ENCODE measurements at regions not wholly inside any gene's neighbourhood (a gene's known extent, or its start where the extent isn't known, plus 50 kb on each side); places are given as distances from the start of the nearest gene placed in this dataset.
"Not testable (repeated sequence)": the region's sequence is repeated elsewhere in the genome, so short reads cannot be mapped to it uniquely, and the experiment has no call there.

- no peak for DNase-seq
Measured at GRCh38 chr2:147040298-147041120, 804.3 kb upstream of the ACVR2A start.

GRCh38 chr2:147037048-147037447, 807.8 kb upstream of the ACVR2A start:
- DNase-seq = no peak

GRCh38 chr2:147033044-147033443, 811.8 kb upstream of the ACVR2A start:
- no peak for DNase-seq

GRCh38 chr2:147031897-147032296, 812.9 kb upstream of the ACVR2A start:
- no peak for DNase-seq

- DNase-seq = no peak
Measured at GRCh38 chr2:147030966-147031720, 813.7 kb upstream of the ACVR2A start.

- DNase-seq = no peak
Measured at GRCh38 chr2:147027436-147027835, 817.4 kb upstream of the ACVR2A start.

GRCh38 chr2:147026664-147027295, 818.0 kb upstream of the ACVR2A start:
- DNase-seq = no peak

GRCh38 chr2:147025646-147026585, 818.9 kb upstream of the ACVR2A start:
- DNase-seq = no peak

GRCh38 chr2:147019311-147019710, 825.5 kb upstream of the ACVR2A start:
- no peak for DNase-seq

- DNase-seq = no peak
Measured at GRCh38 chr2:147017951-147018645, 826.7 kb upstream of the ACVR2A start.

- no peak for DNase-seq
Measured at GRCh38 chr2:147016181-147016580, 828.6 kb upstream of the ACVR2A start.

GRCh38 chr2:147015591-147015990, 829.2 kb upstream of the ACVR2A start:
- no peak for DNase-seq

- DNase-seq = no peak
Measured at GRCh38 chr2:147013696-147014392, 831.0 kb upstream of the ACVR2A start.

- no peak for DNase-seq
Measured at GRCh38 chr2:147008481-147008880, 836.3 kb upstream of the ACVR2A start.

- no peak for DNase-seq
Measured at GRCh38 chr2:147006736-147007141, 838.1 kb upstream of the ACVR2A start.

- no peak for DNase-seq
Measured at GRCh38 chr2:147003081-147003480, 841.7 kb upstream of the ACVR2A start.

GRCh38 chr2:147002256-147002655, 842.6 kb upstream of the ACVR2A start:
- DNase-seq = no peak

GRCh38 chr2:147001061-147001460, 843.8 kb upstream of the ACVR2A start:
- no peak for DNase-seq

GRCh38 chr2:147000151-147000550, 844.7 kb upstream of the ACVR2A start:
- DNase-seq = not testable (repeated sequence)

GRCh38 chr2:146997945-146998344, 846.9 kb upstream of the ACVR2A start:
- no peak for DNase-seq

GRCh38 chr2:146997488-146997887, 847.3 kb upstream of the ACVR2A start:
- no peak for DNase-seq

Measured in stimulated activated naive CD4-positive, alpha-beta T cell (primary cell).